Loucy (cell line): ENCODE measurements at regions not wholly inside any gene's neighbourhood (a gene's known extent, or its start where the extent isn't known, plus 50 kb on each side); places are given as distances from the start of the nearest gene placed in this dataset.
A peak's percentile ranks its signal among the peaks of the same experiment; 100 is the strongest.
"Not testable (repeated sequence)": the region's sequence is repeated elsewhere in the genome, so short reads cannot be mapped to it uniquely, and the experiment has no call there.

Experiments used
- H2AFZ ChIP-seq: fragments of 200-600 bp; sonication (generic); 2 replicates; pipeline ENCODE4 v1.6.0; 2016; ENCODE audit warnings: antibody characterized with exemption, mild to moderate bottlenecking, low read length, moderate library complexity
- H3F3A ChIP-seq: fragments of 200-600 bp; 2 replicates; pipeline ENCODE4 v1.6.0; 2016; ENCODE audit warnings: antibody characterized with exemption, low read depth, mild to moderate bottlenecking
- H3K27me3 ChIP-seq: fragments of 200-600 bp; sonication (generic); 2 replicates; pipeline ENCODE4 v1.6.1; 2014; ENCODE audit warnings: low read length, mild to moderate bottlenecking; ENCODE audit not compliant: insufficient read depth, poor library complexity, severe bottlenecking
- H3K36me3 ChIP-seq: fragments of 200-600 bp; sonication (generic); 2 replicates; pipeline ENCODE4 v1.6.1; 2016; ENCODE audit warnings: low read length; ENCODE audit not compliant: insufficient read depth
- H3K4me1 ChIP-seq: fragments of 200-600 bp; sonication (generic); 2 replicates; pipeline ENCODE4 v1.5.1; 2014; ENCODE audit warnings: low read length, mild to moderate bottlenecking; ENCODE audit not compliant: insufficient read depth, poor library complexity, severe bottlenecking
- H3K4me2 ChIP-seq: fragments of 200-600 bp; sonication (generic); 2 replicates; pipeline ENCODE4 v1.6.0; 2014; ENCODE audit warnings: antibody characterized with exemption, low read length, low read depth, mild to moderate bottlenecking; ENCODE audit not compliant: poor library complexity, severe bottlenecking
- H3K4me3 ChIP-seq: fragments of 200-600 bp; sonication (generic); 2 replicates; pipeline ENCODE4 v1.5.1; 2014; ENCODE audit warnings: low read length, mild to moderate bottlenecking, mixed read lengths; ENCODE audit not compliant: poor library complexity, severe bottlenecking
- H3K79me2 ChIP-seq: fragments of 200-600 bp; sonication (generic); 2 replicates; pipeline ENCODE4 v1.6.1; 2014; ENCODE audit warnings: low read length; ENCODE audit not compliant: insufficient read depth
- H3K9ac ChIP-seq: fragments of 200-600 bp; sonication (generic); 2 replicates; pipeline ENCODE4 v1.6.0; 2014; ENCODE audit warnings: mild to moderate bottlenecking, low read depth, low read length, moderate library complexity; ENCODE audit not compliant: poor library complexity, severe bottlenecking
- H3K9me2 ChIP-seq: fragments of 200-600 bp; sonication (generic); replicated peaks from 2 replicates; pipeline ENCODE4 v1.6.1; 2016; ENCODE audit warnings: low read depth, low read length, mixed read lengths
- H3K9me3 ChIP-seq: fragments of 200-600 bp; sonication (generic); 2 replicates; pipeline ENCODE4 v1.6.1; 2014; ENCODE audit warnings: mild to moderate bottlenecking, antibody characterized with exemption, low read length, low read depth; ENCODE audit not compliant: insufficient read depth
- H4K20me1 ChIP-seq: fragments of 200-600 bp; sonication (generic); 2 replicates; pipeline ENCODE4 v1.6.0; 2014; ENCODE audit warnings: antibody characterized with exemption, low read length, mild to moderate bottlenecking; ENCODE audit not compliant: insufficient read depth, poor library complexity, severe bottlenecking

DNA sequence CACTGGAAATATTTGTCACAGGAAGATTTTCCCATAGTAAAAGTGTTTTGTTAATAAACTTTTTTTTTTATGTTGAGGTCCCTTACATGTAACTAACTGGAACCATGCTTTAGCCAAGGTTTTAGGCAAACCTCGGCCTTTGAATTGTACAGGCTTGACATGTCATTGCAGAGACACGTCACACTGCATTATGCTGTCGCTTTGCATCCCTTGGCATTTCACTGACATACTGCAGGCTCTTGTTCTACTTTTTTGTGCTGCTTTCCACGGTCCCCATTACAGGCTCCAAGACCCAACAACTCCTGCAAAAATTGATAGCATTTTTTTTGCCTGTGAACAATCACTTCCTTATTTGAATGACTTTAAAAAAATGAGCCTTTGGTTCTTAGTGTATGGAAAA, 112.5 kb upstream of the POMZP3 start:
- H3F3A ChIP-seq, H2AFZ ChIP-seq, H3K4me1 ChIP-seq, H3K9me3 ChIP-seq, H3K4me2 ChIP-seq, H3K9ac ChIP-seq, H3K9me2 ChIP-seq, H3K36me3 ChIP-seq, H3K27me3 ChIP-seq, H3K79me2 ChIP-seq, H4K20me1 ChIP-seq, H3K4me3 ChIP-seq: not testable (repeated sequence)

GRCh38 chr7:76736724-76737123, 109.6 kb upstream of the POMZP3 start:
- H3K9ac ChIP-seq, H2AFZ ChIP-seq, H3K4me2 ChIP-seq, H3K9me2 ChIP-seq, H3K4me1 ChIP-seq, H3K79me2 ChIP-seq, H3K27me3 ChIP-seq, H3K36me3 ChIP-seq, H3F3A ChIP-seq, H3K4me3 ChIP-seq, H4K20me1 ChIP-seq, H3K9me3 ChIP-seq: not testable (repeated sequence)

- H3K9me3 ChIP-seq, H2AFZ ChIP-seq, H3K9ac ChIP-seq, H3K79me2 ChIP-seq, H3K4me1 ChIP-seq, H3K4me3 ChIP-seq, H4K20me1 ChIP-seq, H3K9me2 ChIP-seq, H3K4me2 ChIP-seq, H3K27me3 ChIP-seq, H3K36me3 ChIP-seq, H3F3A ChIP-seq: not testable (repeated sequence)
Observed at GRCh38 chr7:76736091-76736490, 109.0 kb upstream of the POMZP3 start.

- H2AFZ ChIP-seq, H3K79me2 ChIP-seq, H3K27me3 ChIP-seq, H3K4me3 ChIP-seq, H3K9ac ChIP-seq, H3F3A ChIP-seq, H3K4me2 ChIP-seq, H4K20me1 ChIP-seq, H3K36me3 ChIP-seq, H3K4me1 ChIP-seq, H3K9me3 ChIP-seq, H3K9me2 ChIP-seq: not testable (repeated sequence)
Observed at GRCh38 chr7:76735668-76736067, 108.6 kb upstream of the POMZP3 start.

DNA sequence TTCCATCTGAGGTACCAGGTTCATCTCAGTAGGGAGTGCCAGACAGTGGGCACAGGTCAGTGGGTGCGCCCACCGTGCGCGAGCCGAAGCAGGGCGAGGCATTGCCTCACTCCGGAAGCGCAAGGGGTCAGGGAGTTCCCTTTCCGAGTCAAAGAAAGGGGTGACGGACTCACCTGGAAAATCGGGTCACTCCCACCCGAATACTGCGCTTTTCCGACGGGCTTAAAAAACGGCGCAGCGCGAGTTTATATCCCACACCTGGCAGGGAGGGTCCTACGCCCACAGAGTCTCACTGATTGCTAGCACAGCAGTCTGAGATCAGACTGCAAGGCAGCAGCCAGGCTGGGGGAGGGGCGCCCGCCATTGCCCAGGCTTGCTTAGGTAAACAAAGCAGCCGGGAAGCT, 101.5 kb upstream of the POMZP3 start:
- H3K4me2 ChIP-seq, H3K4me1 ChIP-seq, H3F3A ChIP-seq, H3K9ac ChIP-seq, H3K36me3 ChIP-seq, H4K20me1 ChIP-seq, H3K9me3 ChIP-seq, H3K79me2 ChIP-seq, H3K27me3 ChIP-seq, H3K9me2 ChIP-seq: not testable (repeated sequence)
- Histone ChIP-seq H3K4me3 (peak overlapping the region; percentile 66), H2AFZ (peak overlapping the region; percentile 60; the same call in 1 of the 2 replicates)

DNA sequence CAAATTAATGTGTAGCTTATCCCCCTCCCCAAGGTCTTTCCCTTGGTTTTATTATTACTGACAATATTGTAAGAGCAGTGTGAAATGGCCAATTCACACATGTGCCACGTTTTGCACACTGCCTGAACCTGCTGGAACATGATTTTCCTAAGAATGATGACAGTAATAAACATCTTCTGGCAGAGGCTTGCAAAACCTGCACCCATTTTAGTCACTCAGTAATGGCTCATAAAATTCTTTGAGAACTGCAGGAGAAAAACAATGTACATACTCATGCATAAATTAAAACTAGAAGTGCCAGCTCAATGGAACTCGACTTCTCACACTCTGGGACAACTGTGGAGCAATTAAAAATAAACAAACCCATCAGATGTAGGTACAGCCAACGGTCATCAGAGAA, 96.8 kb upstream of the POMZP3 start:
- H3K9ac ChIP-seq, H4K20me1 ChIP-seq, H3K4me1 ChIP-seq, H3K4me2 ChIP-seq, H3K4me3 ChIP-seq, H3K79me2 ChIP-seq, H3K27me3 ChIP-seq, H2AFZ ChIP-seq, H3K36me3 ChIP-seq, H3K9me3 ChIP-seq, H3F3A ChIP-seq, H3K9me2 ChIP-seq: not testable (repeated sequence)

- not testable (repeated sequence) for H3K4me3 ChIP-seq, H3K9me2 ChIP-seq
Observed at GRCh38 chr7:76716551-76716950, 89.5 kb upstream of the POMZP3 start.

GRCh38 chr7:76712926-76713325, 85.8 kb upstream of the POMZP3 start:
- H3K4me1 ChIP-seq, H3K4me3 ChIP-seq, H3K9me3 ChIP-seq, H3K9me2 ChIP-seq, H2AFZ ChIP-seq, H3K4me2 ChIP-seq, H3K79me2 ChIP-seq, H3F3A ChIP-seq, H4K20me1 ChIP-seq, H3K36me3 ChIP-seq, H3K9ac ChIP-seq, H3K27me3 ChIP-seq: not testable (repeated sequence)

More at GRCh38 chr7:76716551-76716950, 89.5 kb upstream of the POMZP3 start:
- H3K9ac ChIP-seq, H2AFZ ChIP-seq, H3F3A ChIP-seq, H3K9me3 ChIP-seq, H3K4me1 ChIP-seq, H3K79me2 ChIP-seq, H3K36me3 ChIP-seq, H3K27me3 ChIP-seq, H4K20me1 ChIP-seq, H3K4me2 ChIP-seq: not testable (repeated sequence)
